HG02973 (cell line): ENCODE measurements at regions not wholly inside any gene's neighbourhood (a gene's known extent, or its start where the extent isn't known, plus 50 kb on each side); places are given as distances from the start of the nearest gene placed in this dataset.
A peak's percentile ranks its signal among the peaks of the same experiment; 100 is the strongest.

Experiments
- ATAC-seq: cut with Tn5 transposase; IDR thresholded peaks from one replicate; pipeline ENCODE4 v1.9.1; 2021; ENCODE audit warnings: moderate library complexity; ENCODE audit not compliant: unreplicated experiment

DNA sequence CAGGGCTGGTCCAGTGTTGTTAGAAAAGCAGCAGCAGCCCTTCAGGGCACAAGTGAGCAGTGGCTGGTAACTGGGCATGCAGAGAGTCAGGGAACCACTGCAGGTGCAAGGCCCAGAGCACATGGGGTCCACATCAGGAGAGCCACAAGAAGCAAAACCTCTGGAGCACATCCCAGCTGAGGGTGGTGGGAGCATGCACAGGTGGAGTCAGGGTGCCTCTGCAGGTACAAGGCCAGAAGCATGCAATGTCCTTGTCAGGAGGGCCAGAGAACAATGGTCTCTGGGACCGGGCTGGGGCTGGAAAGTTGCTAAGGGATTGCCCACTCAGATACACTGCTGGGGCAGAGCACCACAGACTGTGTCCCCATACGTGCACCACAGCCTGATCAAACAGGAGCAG, 226.1 kb upstream of the UBE2E2 start:
- no peak for ATAC-seq

DNA sequence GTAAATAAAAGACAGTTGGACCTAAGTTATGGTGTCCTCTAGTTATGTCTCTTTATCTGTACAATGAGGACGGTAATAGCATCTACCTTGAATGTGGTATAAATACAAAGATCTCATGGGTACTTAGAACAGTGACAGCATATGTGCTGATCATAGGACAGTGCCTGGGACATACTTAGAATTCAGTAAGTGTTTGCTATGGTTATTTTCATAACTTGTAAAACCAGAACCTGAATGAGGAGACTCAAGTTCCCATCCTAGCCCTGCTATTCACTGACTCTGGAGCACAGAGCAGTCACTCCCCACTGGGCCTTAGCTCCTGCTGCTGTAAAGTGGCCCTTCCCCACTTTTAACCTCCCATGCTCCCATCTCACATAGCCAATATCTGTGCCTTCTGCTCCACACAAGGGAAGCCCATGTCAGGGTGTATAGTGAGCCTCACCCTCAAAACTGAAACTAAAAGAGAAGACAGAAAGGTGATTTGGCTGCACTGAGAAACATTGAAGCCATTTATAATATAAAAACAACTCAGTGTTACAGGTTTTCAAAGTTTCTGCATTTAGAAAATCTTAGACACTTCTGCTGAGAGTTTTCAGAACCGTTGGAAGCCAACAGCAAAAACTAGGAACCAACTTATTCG, 225.4 kb upstream of the UBE2E2 start:
- peak; percentile 69 for ATAC-seq

DNA sequence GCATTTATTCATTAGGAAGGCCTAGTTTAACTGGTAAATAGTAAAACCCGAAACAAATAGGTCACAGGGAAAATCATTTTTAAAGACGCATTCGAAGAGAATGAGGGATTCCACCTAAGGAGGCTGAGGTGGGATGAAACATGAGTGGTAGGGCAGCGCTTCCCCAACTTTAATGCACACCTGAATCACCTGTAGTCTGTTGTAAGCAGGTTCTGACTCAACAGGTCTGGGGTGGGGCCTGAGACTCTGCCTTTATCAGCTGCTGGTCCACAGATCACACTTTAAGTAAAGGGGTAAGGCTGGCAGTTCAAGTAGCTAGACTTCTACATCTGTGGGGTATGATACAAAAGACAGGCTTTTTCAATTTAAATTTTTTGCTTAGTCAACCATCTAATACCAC, 223.5 kb upstream of the UBE2E2 start:
- ATAC-seq: no peak

DNA sequence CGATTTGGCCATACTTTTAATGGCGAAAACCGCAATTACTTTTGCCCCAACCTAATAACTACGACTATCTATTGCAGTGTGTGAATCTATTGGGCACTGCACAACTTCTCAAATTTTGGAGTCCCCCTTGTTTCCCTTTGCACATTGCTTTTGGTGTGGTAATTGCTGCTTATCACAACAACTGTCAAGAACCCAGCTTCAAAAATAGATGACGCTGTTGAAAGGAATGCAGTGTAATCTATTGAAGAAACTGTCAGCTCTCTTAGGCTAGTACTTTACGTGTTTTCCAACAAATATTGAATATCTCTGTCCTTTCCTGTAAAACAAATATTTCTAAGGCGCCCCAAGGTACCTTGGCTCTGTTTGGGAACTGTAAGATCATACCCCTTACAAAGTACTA, 222.8 kb upstream of the UBE2E2 start:
- ATAC-seq: no peak

DNA sequence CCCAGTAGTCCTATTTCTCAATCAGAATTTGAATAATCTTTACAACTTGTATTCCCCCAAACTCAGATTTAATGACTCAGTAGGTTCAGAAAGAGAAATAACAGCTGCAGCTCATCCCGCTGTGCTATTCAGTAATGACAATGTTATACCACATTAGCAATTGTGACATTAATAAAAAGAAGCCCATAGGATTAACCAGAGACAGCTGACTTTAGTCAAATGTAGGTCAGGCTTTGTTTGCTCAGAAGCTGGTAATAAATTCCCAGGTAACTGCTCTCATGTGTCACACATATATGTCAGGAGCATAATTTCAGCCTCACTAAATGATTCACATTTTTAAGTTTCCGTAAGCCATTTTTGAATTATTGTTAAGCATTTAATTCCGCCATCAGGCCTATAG, 222.0 kb upstream of the UBE2E2 start:
- ATAC-seq: no peak

DNA sequence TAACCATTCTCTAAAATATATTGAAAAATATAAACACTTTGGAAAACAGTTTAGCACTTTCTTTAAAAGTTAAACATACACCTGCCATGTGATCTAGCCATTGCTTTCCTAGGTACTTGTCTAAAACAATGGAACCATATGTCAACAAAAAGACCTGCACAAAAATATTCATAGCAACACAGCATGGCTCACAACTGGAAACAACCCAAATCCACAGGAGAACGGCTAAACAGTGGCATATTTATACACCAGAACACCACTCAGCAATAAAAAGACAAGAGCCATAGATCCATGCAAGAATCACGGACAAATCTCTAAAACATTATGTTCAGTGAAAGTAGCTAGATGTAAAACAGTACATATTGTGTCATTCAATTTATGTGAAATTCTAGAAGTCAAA, 221.3 kb upstream of the UBE2E2 start:
- ATAC-seq: no peak

DNA sequence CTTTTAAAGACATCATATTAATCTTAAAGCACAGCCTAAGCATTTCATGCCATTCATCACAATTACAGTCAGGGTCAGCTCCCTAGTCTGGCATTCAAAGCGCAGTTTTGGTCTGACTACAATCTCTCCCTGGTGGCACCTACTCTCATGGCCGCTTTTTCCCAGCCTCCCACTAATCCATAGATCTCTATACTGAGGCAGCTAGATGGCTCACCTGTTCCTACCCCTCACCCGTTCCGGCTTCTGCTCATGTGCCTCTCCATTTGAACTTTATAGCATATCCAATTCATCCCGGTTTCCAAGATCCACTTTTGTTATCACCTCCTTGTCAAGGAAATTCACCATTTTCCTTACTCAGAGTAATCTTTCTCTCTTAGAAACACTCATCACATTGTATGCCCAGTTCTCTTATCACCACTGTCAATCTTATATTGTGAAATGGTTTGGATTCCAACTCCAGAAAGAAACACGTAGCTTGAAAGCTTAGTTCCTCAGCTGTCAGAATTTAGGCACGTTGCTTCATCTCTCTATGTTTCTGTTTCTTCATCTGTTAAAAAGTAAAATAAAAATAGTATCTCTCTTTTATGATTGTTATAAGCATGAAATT, 220.0 kb upstream of the UBE2E2 start:
- no peak for ATAC-seq

DNA sequence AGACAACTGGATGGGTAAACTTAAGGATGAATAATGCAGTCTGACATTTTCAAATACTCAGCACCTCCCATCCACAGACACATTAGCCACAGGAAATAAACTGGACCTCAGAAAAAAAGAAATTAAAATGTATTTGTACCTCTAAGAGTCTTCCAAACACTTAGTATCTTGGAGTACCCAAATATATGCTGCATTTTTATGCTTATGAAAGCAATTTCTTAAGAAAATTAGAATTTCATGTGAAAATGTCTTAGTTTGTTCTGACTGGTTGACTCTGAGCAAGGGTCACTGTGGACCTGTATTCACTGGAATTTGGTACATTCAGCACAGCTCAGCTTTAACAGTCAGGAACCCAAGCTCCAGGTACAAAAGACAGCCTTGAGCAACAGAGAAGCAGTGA, 216.2 kb upstream of the UBE2E2 start:
- no peak for ATAC-seq

DNA sequence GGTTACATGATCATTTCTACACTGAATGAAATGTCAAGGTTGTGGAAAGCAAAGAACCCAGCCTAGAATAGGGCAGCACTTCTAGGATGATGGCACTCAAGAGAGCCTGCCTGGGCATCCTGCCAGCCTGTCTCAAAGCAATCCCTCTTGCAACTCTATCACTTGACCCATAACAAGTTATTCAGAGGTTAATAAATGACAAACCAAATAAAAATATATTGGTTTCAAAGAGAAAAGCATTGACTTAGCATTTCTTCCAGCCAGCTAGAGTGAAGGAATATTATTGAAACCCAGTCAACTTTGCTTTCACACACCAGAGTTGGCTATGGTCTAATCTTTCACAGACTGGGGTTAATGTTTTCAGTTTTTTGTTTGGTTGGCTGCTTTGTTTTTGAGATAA, 214.6 kb upstream of the UBE2E2 start:
- no peak for ATAC-seq

DNA sequence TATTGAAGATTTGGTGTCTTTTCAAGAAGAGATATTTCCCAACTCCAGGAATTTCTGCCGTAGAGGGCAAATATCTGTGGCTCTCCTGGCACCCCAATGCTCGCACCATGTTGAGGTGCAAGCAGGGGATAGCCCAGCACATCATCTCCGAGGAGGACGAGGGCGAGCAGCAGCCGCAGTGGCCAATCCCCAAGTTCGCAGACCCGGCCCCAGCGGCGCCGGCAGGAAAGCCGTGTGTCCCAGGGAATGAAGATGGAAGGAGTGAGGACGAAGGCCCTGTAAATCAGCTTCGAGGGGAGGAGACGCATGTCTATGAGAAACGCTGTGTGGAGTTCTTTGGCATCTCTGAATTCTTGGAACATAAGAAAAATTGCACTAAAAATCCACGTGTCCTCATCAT, 213.4 kb upstream of the UBE2E2 start:
- ATAC-seq: no peak

DNA sequence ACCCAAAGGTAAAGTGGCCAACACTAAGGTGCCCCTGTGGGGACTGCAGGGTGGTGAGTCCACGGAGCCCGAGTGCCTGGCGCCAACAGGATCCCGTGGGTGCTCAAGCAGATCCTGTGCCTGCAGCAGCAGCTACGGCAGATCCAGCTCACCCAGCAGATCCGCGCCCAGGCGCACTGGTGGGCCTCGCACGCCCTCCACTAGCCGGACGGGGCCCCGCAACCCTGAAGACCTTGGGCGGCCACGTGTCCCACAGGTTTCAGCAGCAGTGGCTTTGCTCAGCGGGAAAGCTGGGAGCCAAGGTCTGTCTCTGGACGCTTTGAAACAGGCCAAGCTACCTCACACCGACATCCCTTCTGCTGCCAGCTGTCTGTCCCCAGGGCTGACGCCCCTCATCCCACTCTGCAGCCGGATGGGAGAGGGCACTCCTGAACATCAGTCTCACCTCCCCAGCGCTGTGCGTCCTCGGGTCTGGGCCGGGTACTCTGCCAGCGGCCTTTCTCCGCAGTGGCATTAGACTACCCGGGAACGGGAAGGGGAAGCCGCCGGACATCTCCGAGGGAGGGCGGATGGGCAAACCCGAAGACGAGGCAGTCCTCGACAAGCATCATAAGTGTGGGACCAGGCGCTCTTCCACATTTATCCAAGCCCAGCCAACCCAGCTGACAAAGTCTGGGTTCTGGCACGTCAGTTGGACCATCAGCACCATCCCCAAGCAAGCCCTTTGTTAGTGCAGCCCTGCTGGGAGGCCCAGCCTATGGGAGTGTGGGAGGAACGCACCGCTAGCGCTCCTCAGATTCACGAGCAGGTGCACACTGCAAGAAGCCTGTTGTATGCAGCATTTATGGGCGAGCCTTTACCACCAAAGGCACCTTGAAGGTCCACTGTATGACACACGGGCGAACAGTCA, 212.6 kb upstream of the UBE2E2 start:
- no peak for ATAC-seq

DNA sequence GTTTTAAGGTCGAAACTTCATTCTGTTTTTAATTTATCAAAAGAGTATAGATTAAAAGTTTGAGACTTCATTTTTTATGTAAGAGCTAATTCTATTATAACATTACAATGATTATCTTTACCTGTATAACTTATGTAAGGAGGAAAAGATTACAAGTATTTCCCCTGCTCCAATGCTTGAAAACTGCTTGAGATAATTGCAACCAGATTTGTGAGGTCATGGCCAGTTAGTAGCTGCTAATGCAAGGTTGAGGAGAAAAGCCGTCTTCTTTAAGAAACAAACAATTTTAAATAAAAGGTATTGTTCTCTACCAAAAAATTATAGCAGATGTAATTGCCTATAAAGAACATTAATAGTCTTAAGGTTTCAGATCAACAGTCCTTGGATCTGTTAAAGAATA, 208.3 kb upstream of the UBE2E2 start:
- no peak for ATAC-seq

DNA sequence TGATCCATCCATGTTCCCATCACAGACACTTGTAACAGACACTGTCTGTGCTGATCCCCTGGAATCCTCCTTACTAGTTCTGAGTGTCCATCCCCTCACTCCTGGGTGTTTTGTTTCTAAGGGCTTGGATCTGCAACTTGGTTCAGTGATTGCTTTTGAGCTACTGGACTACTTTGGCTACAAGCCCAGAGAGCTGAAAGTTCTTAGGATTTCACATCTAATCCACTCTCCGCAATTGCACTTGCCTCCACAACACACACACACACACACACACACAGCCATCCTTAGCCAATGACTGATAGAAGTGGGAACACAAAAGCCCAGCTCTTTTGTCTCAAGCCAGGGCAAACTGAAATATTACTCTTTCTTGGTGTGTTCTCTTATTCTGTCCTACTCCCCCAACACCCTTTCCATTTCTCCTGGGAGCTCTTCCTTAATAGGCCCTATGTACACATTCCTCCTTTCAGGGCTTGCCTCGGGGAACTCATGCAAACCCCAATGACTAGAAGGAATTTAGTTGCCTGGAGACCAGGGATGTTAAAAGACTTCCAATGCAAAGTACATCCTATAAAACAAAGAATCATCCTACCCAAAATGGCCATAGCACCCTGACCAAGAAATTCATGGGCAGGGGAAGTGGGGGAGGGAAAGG, 206.1 kb upstream of the UBE2E2 start:
- ATAC-seq: no peak

DNA sequence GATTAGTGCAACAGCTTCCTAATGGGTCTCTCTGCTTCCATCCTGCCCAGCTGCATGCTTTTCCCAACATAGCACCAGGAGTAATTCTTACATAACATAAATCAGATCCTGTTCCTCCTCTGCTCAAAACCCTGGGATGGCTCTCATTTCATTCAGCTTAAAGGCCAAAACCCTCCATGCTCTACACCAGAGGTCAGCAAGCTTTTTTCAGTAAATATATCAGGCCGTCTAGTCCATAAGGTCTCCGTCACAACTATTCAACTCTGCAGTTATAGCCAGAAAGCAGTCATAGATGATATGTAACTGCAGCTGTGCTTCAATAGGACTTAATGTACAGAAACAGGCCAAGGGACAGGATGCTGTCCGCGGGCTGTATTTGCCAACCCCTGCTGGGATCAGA, 202.8 kb upstream of the UBE2E2 start:
- ATAC-seq: no peak

DNA sequence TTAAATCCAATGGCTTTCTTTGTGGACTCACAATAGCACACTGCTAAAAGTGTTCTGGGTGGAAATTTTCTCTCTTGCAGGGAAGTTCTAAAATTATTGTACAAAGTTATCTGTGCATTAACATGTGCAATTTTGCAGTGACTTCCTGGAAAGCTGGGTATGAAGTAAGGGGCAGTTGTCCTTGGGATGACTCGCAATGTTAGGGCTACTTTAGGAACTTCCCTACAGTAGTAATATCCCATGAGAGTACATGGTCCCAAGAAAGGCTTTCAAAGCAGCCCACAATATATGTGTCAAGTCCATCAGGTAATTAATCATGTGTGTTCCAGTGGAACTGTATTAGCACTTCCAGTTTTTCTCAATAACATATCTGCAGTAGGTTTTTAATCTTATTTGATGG, 201.0 kb upstream of the UBE2E2 start:
- ATAC-seq: no peak

DNA sequence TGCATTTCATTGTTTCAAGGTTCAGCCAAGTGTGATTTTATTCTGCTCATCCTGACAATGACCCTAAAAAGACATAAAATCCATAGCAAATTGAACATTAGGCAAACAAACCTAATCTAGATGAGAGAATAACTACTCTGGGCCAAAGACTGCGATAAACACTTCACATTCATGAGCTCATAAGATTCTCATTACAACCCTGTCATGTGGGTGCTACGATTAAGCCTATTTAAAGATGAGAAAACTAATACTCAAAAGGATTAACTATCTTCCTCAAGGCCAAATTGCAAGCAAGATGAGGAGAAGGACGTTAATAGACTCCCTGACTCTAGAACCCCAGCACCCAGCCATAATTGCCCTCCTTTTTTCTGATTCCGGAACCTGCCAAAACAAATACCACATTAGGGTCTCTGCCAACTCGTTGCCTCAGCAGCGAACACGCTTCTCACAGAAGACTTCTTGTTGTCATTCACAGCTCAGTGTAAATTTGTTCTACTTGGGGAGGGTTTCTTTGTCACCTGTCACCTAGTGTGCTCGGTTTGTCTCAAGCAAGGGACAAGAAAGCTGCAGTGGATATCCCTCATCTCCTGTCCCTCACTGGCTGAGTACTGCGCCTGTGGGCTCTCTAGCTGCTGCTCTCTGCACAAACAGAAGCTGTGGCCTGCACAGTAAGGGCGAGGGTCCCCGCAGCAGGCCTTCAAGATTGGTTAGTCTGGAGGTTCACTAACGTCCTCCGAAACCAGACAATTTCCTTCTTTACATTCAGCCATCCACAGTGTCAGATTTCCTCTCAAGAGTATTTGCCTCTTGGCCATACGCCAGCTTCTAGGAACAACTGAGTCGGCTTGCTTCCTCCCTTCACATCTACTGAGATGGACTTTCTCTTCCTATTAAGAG, 200.0 kb upstream of the UBE2E2 start:
- no peak for ATAC-seq

DNA sequence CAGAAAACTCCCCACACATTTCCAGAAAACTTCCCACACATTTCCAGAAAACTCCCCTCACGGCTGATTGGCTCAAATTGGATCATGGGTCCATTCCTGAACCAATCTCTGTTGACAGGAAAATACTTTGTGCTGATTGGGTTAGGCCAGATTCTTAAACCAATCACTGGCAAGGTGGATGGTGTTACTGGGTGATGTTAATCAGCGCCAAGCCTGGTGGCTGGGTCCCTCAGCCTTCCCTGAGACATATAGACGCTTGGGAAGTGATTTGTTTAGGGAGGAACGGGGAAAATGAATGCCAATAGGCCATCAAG, 199.4 kb upstream of the UBE2E2 start:
- no peak for ATAC-seq

DNA sequence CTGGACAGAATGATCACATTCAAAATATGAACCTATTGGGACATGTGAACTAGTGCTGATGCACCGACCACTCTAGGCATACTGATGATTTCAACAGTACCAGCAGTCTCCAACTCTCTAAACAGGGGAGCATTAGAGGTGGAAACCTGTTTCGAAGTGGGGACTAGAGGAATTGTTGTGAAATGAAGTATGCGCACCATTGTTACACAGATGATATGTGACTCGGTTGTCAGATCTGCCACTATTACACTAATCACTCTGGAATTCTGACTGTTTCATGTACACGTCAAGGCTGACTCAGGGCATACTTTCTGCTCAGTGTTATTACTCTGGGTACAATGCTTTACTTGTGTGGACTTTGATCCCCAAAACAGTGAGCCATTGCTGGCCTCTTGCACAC, 198.2 kb upstream of the UBE2E2 start:
- no peak for ATAC-seq

DNA sequence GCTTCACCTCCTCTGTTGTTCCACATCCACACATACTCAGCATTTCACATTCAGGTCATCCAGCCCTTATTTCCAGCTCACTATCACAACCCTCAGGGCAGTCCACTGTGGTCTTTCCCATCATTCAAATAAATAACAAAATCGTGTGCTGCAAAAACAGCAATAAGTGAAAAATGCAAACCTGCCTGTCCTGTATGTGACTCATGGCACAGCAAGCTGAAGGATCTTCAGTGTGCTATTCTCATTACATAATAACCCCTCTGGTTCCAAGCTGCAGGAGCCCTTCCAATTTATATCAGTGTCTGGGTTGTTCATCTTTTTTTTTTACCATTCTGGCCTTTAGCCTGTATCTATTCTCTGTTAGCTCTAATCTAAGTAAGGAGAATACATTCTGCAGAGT, 185.3 kb upstream of the UBE2E2 start:
- no peak for ATAC-seq

DNA sequence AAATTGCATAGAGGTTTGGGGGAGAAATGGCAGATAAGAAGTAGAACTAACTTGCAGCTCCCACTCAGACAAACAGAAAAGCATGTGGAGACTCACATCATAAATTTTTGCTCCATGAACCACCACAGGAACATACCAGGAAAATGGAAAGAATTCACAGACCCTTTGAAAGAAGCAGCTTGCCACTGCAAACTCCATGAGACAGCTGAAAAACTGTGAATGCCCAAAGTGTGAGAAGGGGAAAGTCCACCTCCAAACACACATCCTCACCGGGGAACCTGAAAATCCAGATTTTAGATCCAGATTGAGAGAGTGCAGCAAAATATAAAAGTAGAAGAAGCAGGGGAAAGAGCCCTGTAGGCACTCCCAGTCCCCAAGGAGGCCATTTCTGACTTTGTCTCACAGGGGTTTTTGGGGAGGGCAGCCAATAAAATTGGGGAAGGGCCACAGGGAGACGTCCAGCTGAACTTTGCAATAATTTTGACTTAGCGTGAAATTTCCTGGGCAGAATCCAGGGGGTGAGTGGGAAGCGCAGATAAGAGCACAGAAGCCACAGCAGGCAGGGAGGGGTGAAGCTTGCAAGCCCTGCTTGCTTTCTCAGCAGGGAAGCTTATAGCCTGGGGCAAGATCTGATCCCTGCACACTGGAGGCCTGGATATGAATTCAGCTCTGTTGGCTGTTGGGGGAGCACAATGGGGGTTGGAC, 183.4 kb upstream of the UBE2E2 start:
- ATAC-seq: no peak
